Activated CD4-positive, CD25-positive, alpha-beta regulatory T cell (primary cell): ENCODE measurements at regions not wholly inside any gene's neighbourhood (a gene's known extent, or its start where the extent isn't known, plus 50 kb on each side); places are given as distances from the start of the nearest gene placed in this dataset.

Source experiments
- DNase-seq, 4 experiments: peaks; one replicate each; lab custom pipeline; 2025; lab: John Stamatoyannopoulos, UW

GRCh38 chr2:238701341-238702206 lies 146.3 kb upstream of the TWIST2 start:
- no peak for DNase-seq

- DNase-seq: no peak
Measured at GRCh38 chr2:238702276-238703052, 145.4 kb upstream of the TWIST2 start.

- no peak for DNase-seq
Measured at GRCh38 chr2:238703053-238703415, 144.9 kb upstream of the TWIST2 start.

- no peak for DNase-seq
Measured at GRCh38 chr2:238703436-238703835, 144.4 kb upstream of the TWIST2 start.

GRCh38 chr2:238704471-238705225 lies 143.2 kb upstream of the TWIST2 start:
- DNase-seq: no peak

- DNase-seq: no peak
Measured at GRCh38 chr2:238706163-238706562, 141.7 kb upstream of the TWIST2 start.

GRCh38 chr2:238706673-238707072 lies 141.2 kb upstream of the TWIST2 start:
- no peak for DNase-seq

GRCh38 chr2:238709325-238710025 lies 138.4 kb upstream of the TWIST2 start:
- DNase-seq: no peak

- no peak for DNase-seq
Measured at GRCh38 chr2:238710032-238710735, 137.7 kb upstream of the TWIST2 start.

GRCh38 chr2:238710787-238711186 lies 137.1 kb upstream of the TWIST2 start:
- no peak for DNase-seq

- no peak for DNase-seq
Measured at GRCh38 chr2:238711346-238711745, 136.5 kb upstream of the TWIST2 start.

- no peak for DNase-seq
Measured at GRCh38 chr2:238712011-238712410, 135.9 kb upstream of the TWIST2 start.

GRCh38 chr2:238713198-238713826 lies 134.6 kb upstream of the TWIST2 start:
- no peak for DNase-seq

- DNase-seq: no peak
Measured at GRCh38 chr2:238714038-238714528, 133.8 kb upstream of the TWIST2 start.

- no peak for DNase-seq
Measured at GRCh38 chr2:238716171-238716570, 131.7 kb upstream of the TWIST2 start.

GRCh38 chr2:238716585-238716984 lies 131.3 kb upstream of the TWIST2 start:
- no peak for DNase-seq

- DNase-seq: no peak
Measured at GRCh38 chr2:238717084-238717483, 130.8 kb upstream of the TWIST2 start.

- no peak for DNase-seq
Measured at GRCh38 chr2:238719641-238720040, 128.2 kb upstream of the TWIST2 start.

- peak in 1 of 4 experiments; percentile 6 for DNase-seq
Measured at GRCh38 chr2:238720232-238720672, 127.6 kb upstream of the TWIST2 start.

GRCh38 chr2:238722181-238722580 lies 125.7 kb upstream of the TWIST2 start:
- no peak for DNase-seq
